ENCODE measurements at regions not wholly inside any gene's neighbourhood (a gene's known extent, or its start where the extent isn't known, plus 50 kb on each side); places are given as distances from the start of the nearest gene placed in this dataset.

DNA sequence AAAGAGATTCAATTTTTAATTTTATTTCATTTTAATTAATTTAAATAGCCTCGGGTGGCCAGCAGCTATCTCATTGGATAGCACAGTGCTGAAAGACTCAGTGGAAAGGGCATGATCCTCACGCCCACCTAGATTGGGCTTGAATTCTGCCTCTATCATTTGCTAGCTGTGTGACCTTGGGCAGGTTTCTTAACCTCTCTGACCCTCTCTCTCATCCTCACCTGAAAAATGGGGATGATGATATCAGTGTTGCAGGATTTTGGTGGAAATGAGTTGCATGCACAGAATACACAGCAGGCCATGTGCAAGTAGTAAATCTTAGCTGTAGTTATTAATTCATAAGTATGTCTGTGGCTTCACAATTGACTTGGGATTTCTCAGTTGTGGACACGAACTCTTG, 272.4 kb upstream of the XYLT1 start:
- TF ChIP-seq POLR2A (IDR thresholded peaks at IDR 0.05) (no peak), EP300 (IDR thresholded peaks at IDR 0.05) (no peak)
- TF ChIP-seq, protein P1, sequence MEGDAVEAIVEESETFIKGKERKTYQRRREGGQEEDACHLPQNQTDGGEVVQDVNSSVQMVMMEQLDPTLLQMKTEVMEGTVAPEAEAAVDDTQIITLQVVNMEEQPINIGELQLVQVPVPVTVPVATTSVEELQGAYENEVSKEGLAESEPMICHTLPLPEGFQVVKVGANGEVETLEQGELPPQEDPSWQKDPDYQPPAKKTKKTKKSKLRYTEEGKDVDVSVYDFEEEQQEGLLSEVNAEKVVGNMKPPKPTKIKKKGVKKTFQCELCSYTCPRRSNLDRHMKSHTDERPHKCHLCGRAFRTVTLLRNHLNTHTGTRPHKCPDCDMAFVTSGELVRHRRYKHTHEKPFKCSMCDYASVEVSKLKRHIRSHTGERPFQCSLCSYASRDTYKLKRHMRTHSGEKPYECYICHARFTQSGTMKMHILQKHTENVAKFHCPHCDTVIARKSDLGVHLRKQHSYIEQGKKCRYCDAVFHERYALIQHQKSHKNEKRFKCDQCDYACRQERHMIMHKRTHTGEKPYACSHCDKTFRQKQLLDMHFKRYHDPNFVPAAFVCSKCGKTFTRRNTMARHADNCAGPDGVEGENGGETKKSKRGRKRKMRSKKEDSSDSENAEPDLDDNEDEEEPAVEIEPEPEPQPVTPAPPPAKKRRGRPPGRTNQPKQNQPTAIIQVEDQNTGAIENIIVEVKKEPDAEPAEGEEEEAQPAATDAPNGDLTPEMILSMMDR (IDR thresholded peaks at IDR 0.05): no peak

Measured in ovary (tissue), 3 donors.